PC-3 (cell line): ENCODE measurements at regions not wholly inside any gene's neighbourhood (a gene's known extent, or its start where the extent isn't known, plus 50 kb on each side); places are given as distances from the start of the nearest gene placed in this dataset.

Experiments used
- ATAC-seq: fragments of 200-7000 bp; cut with Tn5 transposase; 2 replicates; pipeline ENCODE4 v1.9.1; 2020; ENCODE audit warnings: mild to moderate bottlenecking, moderate library complexity
- BruUV-seq: library from RNA; stranded (reverse); fragments of 400-500 nt; replicated peaks from 2 replicates; lab custom pipeline; 2021; lab: Mats Ljungman, UMichigan
- CTCF ChIA-PET: fragments of 300-600 bp; sonication (Branson Sonifier 250); formaldehyde crosslinking; loops from one replicate; lab custom pipeline; 2022; ENCODE audit warnings: antibody characterized with exemption; lab: Charles Lee
- POLR2A ChIA-PET: fragments of 300-600 bp; sonication (Branson Sonifier 250); formaldehyde crosslinking; loops from one replicate; lab custom pipeline; 2022; ENCODE audit warnings: antibody characterized with exemption; ENCODE audit not compliant: unreplicated experiment; lab: Charles Lee
- DNase-seq: peaks from one replicate; pipeline ENCODE4 v3.0.0-alpha.2; 2015
- H2AFZ ChIP-seq: fragments of 300-600 bp; sonication (generic); 2 replicates; pipeline ENCODE4 v1.6.0; 2016; ENCODE audit warnings: antibody characterized with exemption, low read length
- H3F3A ChIP-seq: fragments of 300-600 bp; sonication (generic); one replicate; pipeline ENCODE4 v1.6.0; 2017; ENCODE audit warnings: antibody characterized with exemption, low read length, control low read depth, mild to moderate bottlenecking; ENCODE audit not compliant: unreplicated experiment
- H3K27ac ChIP-seq: fragments of 300-600 bp; sonication (generic); 2 replicates; pipeline ENCODE4 v1.5.1; 2016; ENCODE audit warnings: mild to moderate bottlenecking, low read length
- H3K27me3 ChIP-seq: fragments of 300-600 bp; sonication (generic); 2 replicates; pipeline ENCODE4 v1.6.1; 2016; ENCODE audit warnings: low read length, mixed read lengths
- H3K36me3 ChIP-seq: fragments of 300-600 bp; sonication (generic); 2 replicates; pipeline ENCODE4 v1.6.1; 2016; ENCODE audit warnings: low read depth, mixed run types, low read length, mixed read lengths
- H3K4me1 ChIP-seq: fragments of 300-600 bp; sonication (generic); 2 replicates; pipeline ENCODE4 v1.5.1; 2016; ENCODE audit warnings: low read length; ENCODE audit not compliant: insufficient read depth
- H3K4me2 ChIP-seq: fragments of 300-600 bp; sonication (generic); 2 replicates; pipeline ENCODE4 v1.6.0; 2016; ENCODE audit warnings: low read length
- H3K4me3 ChIP-seq: fragments of 300-600 bp; sonication (generic); 2 replicates; pipeline ENCODE4 v1.5.1; 2016; ENCODE audit warnings: mild to moderate bottlenecking, low read length, mixed read lengths
- H3K79me2 ChIP-seq: fragments of 300-600 bp; sonication (generic); 2 replicates; pipeline ENCODE4 v1.6.1; 2017; ENCODE audit warnings: low read length, mixed read lengths
- H3K9ac ChIP-seq: fragments of 300-600 bp; sonication (generic); 2 replicates; pipeline ENCODE4 v1.6.0; 2016; ENCODE audit warnings: mild to moderate bottlenecking, low read length
- H3K9me2 ChIP-seq: fragments of 300-600 bp; sonication (generic); replicated peaks from 2 replicates; pipeline ENCODE4 v1.6.1; 2016; ENCODE audit warnings: mixed run types, low read length, mixed read lengths
- H3K9me3 ChIP-seq: fragments of 300-600 bp; sonication (generic); 2 replicates; pipeline ENCODE4 v1.6.1; 2016; ENCODE audit warnings: low read length, mixed read lengths
- H4K20me1 ChIP-seq: fragments of 300-600 bp; sonication (generic); 2 replicates; pipeline ENCODE4 v1.6.1; 2016; ENCODE audit warnings: low read length, mixed read lengths
- CTCF ChIP-seq: fragments of 300-600 bp; sonication (generic); conservative IDR thresholded peaks from 2 replicates; pipeline ENCODE4 v1.5.1; 2017; ENCODE audit warnings: antibody characterized with exemption, low read depth, mild to moderate bottlenecking, low read length
- EZH2 ChIP-seq: fragments of 300-600 bp; sonication (generic); IDR thresholded peaks from one replicate; pipeline ENCODE4 v1.6.1; 2017; ENCODE audit warnings: antibody characterized with exemption, mild to moderate bottlenecking, low read length; ENCODE audit not compliant: unreplicated experiment
- EZH2phosphoT487 ChIP-seq: fragments of 300-600 bp; sonication (generic); IDR thresholded peaks from 2 replicates; pipeline ENCODE4 v1.6.1; 2018; ENCODE audit warnings: mild to moderate bottlenecking, antibody characterized with exemption, low read length, borderline replicate concordance
- intact Hi-C: fragments of 100-400 bp; cut with micrococcal nuclease; formaldehyde crosslinking; loops from 2 replicates; pipeline ENCODE4 v1.9.0; 2023

- CTCF ChIA-PET: no interaction called here
Measured at GRCh38 chr2:108161298-108161697, 78.5 kb upstream of the SULT1C3 start.

GRCh38 chr2:108164318-108164717 is 75.5 kb upstream of the SULT1C3 start:
- H4K20me1 ChIP-seq: no peaks in the 10 kb centered on the region
- no peaks in the 10 kb centered on the region for H3K4me1 ChIP-seq
- H3K4me2 ChIP-seq: no peak overlapping the region
- no peaks in the 10 kb centered on the region for H3F3A ChIP-seq
- H3K4me3 ChIP-seq: no peak overlapping the region
- no TSS peak for BruUV-seq
- H2AFZ ChIP-seq: no peak overlapping the region
- DNase-seq: no peak
- no peak overlapping the region for H3K27ac ChIP-seq
- intact Hi-C loops: no loop called here
- H3K9me2 ChIP-seq: no peaks in the 10 kb centered on the region
- TF ChIP-seq EZH2: no peak
- no peak for TF ChIP-seq EZH2phosphoT487
- H3K36me3 ChIP-seq: no peaks in the 10 kb centered on the region
- peaks cover 52% of the 10 kb centered on the region for H3K27me3 ChIP-seq
- no peaks in the 10 kb centered on the region for H3K79me2 ChIP-seq
- H3K9me3 ChIP-seq: no peaks in the 10 kb centered on the region
- H3K9ac ChIP-seq: no peak overlapping the region
- ATAC-seq: no peak
- ChIA-PET CTCF (no interaction called here), POLR2A (no interaction called here)

More at GRCh38 chr2:108161298-108161697, 78.5 kb upstream of the SULT1C3 start:
- Histone ChIP-seq H3K27ac (no peak overlapping the region), H3K36me3 (no peaks in the 10 kb centered on the region), H3K4me2 (no peak overlapping the region), H3F3A (no peaks in the 10 kb centered on the region), H3K9me2 (no peaks in the 10 kb centered on the region), H3K27me3 (peaks cover 75% of the 10 kb centered on the region), H3K4me1 (no peaks in the 10 kb centered on the region), H3K79me2 (no peaks in the 10 kb centered on the region), H2AFZ (no peak overlapping the region), H3K9ac (no peak overlapping the region), H3K4me3 (no peak overlapping the region), H4K20me1 (no peaks in the 10 kb centered on the region), H3K9me3 (no peaks in the 10 kb centered on the region)
- DNase-seq: no peak
- no TSS peak for BruUV-seq
- ATAC-seq: no peak
- intact Hi-C loops: no loop called here
- no peak for TF ChIP-seq EZH2phosphoT487
- no peak for TF ChIP-seq EZH2
- TF ChIP-seq CTCF: no peak
- POLR2A ChIA-PET: no interaction called here

- Histone ChIP-seq H3K9me2 (no peaks in the 10 kb centered on the region), H3K4me1 (no peaks in the 10 kb centered on the region), H2AFZ (no peak overlapping the region), H3K4me2 (no peak overlapping the region), H3K79me2 (no peaks in the 10 kb centered on the region), H3K36me3 (no peaks in the 10 kb centered on the region), H3K9ac (no peak overlapping the region), H3K27me3 (peaks cover 44% of the 10 kb centered on the region), H4K20me1 (no peaks in the 10 kb centered on the region), H3K9me3 (no peaks in the 10 kb centered on the region), H3K4me3 (no peak overlapping the region), H3K27ac (no peak overlapping the region), H3F3A (no peaks in the 10 kb centered on the region)
- CTCF ChIA-PET: no interaction called here
- intact Hi-C loops: no loop called here
- TF ChIP-seq CTCF: no peak
- BruUV-seq: no TSS peak
- ATAC-seq: no peak
- DNase-seq: no peak
- POLR2A ChIA-PET: no interaction called here
Measured at GRCh38 chr2:108165729-108166128, 74.0 kb upstream of the SULT1C3 start.
